ENCODE measurements at regions not wholly inside any gene's neighbourhood (a gene's known extent, or its start where the extent isn't known, plus 50 kb on each side); places are given as distances from the start of the nearest gene placed in this dataset.

- H2AFZ ChIP-seq (ENCODE audit: control insufficient read depth, low read length) = no peak overlapping the region
- H3K27ac ChIP-seq (ENCODE audit: control insufficient read depth, insufficient read depth, low read length) = no peak overlapping the region
- no peak overlapping the region for H3K4me2 ChIP-seq (ENCODE audit: control insufficient read depth, extremely low read depth, insufficient read depth, low read depth, low read length)
- no peaks in the 10 kb centered on the region for H3K9me1 ChIP-seq (ENCODE audit: control insufficient read depth, extremely low read depth, insufficient read depth, low read length)
- no peak overlapping the region for H3K4me3 ChIP-seq (ENCODE audit: control insufficient read depth in 2 of 3, extremely low read depth in 1 of 3, insufficient read depth in 2 of 3, low read depth in 1 of 3, low read length in 3 of 3)
- H3K9me3 ChIP-seq (ENCODE audit: control insufficient read depth, low read depth, low read length) = no peaks in the 10 kb centered on the region
- no peak for FAIRE-seq
- no peak overlapping the region for H3K9ac ChIP-seq (ENCODE audit: control insufficient read depth, extremely low read depth, insufficient read depth, low read length)
- no peaks in the 10 kb centered on the region for H3K4me1 ChIP-seq (ENCODE audit: control insufficient read depth, extremely low read depth, insufficient read depth, low read length)
- H3K27me3 ChIP-seq (ENCODE audit: control insufficient read depth, extremely low read depth, insufficient read depth, low read length) = no peaks in the 10 kb centered on the region
- H3K79me2 ChIP-seq (ENCODE audit: control insufficient read depth, insufficient read depth, low read length) = no peaks in the 10 kb centered on the region
- no peak for DNase-seq (ENCODE audit: low read depth, low spot score)
- dilution Hi-C loops (cut with MboI; ENCODE audit: extremely low pct_ligation_motif_present, low sequenced_read_pairs) = no loop called here
- no peaks in the 10 kb centered on the region for H3K36me3 ChIP-seq (ENCODE audit: control insufficient read depth in 2 of 2, extremely low read depth in 1 of 2, insufficient read depth in 2 of 2, low read length in 2 of 2)
- H4K20me1 ChIP-seq (ENCODE audit: control insufficient read depth, extremely low read depth, insufficient read depth, low read length) = no peaks in the 10 kb centered on the region
- no peak for TF ChIP-seq EZH2 (IDR thresholded peaks at IDR 0.05; ENCODE audit: low read length)
- TF ChIP-seq, protein P1, sequence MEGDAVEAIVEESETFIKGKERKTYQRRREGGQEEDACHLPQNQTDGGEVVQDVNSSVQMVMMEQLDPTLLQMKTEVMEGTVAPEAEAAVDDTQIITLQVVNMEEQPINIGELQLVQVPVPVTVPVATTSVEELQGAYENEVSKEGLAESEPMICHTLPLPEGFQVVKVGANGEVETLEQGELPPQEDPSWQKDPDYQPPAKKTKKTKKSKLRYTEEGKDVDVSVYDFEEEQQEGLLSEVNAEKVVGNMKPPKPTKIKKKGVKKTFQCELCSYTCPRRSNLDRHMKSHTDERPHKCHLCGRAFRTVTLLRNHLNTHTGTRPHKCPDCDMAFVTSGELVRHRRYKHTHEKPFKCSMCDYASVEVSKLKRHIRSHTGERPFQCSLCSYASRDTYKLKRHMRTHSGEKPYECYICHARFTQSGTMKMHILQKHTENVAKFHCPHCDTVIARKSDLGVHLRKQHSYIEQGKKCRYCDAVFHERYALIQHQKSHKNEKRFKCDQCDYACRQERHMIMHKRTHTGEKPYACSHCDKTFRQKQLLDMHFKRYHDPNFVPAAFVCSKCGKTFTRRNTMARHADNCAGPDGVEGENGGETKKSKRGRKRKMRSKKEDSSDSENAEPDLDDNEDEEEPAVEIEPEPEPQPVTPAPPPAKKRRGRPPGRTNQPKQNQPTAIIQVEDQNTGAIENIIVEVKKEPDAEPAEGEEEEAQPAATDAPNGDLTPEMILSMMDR (optimal IDR thresholded peaks at IDR 0.05 in 1 of 3, IDR thresholded peaks at IDR 0.05 in 1 of 3, conservative IDR thresholded peaks at IDR 0.05 in 1 of 3; ENCODE audit: extremely low read depth in 1 of 3, insufficient read depth in 2 of 3, low read length in 3 of 3) = no peak
Observed at GRCh38 chrX:75642811-75643361, 120.0 kb upstream of the ZDHHC15 start.

DNA sequence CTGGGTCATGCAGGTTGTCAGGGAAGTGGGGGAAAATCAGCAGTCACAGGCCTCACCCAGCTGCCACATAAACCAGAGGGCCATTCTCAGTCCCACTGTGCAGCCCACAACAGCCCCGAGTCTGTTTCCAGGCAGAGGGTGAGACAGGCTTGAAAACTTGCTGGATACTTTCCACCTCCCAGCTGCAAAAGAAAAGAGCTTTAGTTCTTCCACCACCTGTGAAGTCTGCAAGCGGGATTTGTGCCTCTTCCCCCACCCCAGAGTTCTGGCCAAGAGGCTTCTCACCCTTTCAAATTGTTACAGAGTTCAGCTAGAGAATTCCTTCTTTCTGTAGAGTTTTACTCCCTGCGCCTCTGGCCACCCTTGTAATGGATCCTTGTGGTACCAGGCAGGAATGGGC, 115.5 kb upstream of the ZDHHC15 start:
- no peaks in the 10 kb centered on the region for H3K4me1 ChIP-seq (ENCODE audit: control insufficient read depth, extremely low read depth, insufficient read depth, low read length)
- TF ChIP-seq, protein P1 (optimal IDR thresholded peaks at IDR 0.05 in 1 of 3, IDR thresholded peaks at IDR 0.05 in 1 of 3, conservative IDR thresholded peaks at IDR 0.05 in 1 of 3; ENCODE audit: extremely low read depth in 1 of 3, insufficient read depth in 2 of 3, low read length in 3 of 3) = no peak
- no peak for TF ChIP-seq EZH2 (IDR thresholded peaks at IDR 0.05; ENCODE audit: low read length)
- H3K9me1 ChIP-seq (ENCODE audit: control insufficient read depth, extremely low read depth, insufficient read depth, low read length) = no peaks in the 10 kb centered on the region
- no peak overlapping the region for H2AFZ ChIP-seq (ENCODE audit: control insufficient read depth, low read length)
- no peaks in the 10 kb centered on the region for H4K20me1 ChIP-seq (ENCODE audit: control insufficient read depth, extremely low read depth, insufficient read depth, low read length)
- DNase-seq (ENCODE audit: low read depth, low spot score) (no peak), FAIRE-seq (no peak)
- no peaks in the 10 kb centered on the region for H3K79me2 ChIP-seq (ENCODE audit: control insufficient read depth, insufficient read depth, low read length)
- H3K27ac ChIP-seq (ENCODE audit: control insufficient read depth, insufficient read depth, low read length) = no peak overlapping the region
- no peak overlapping the region for H3K4me3 ChIP-seq (ENCODE audit: control insufficient read depth in 2 of 3, extremely low read depth in 1 of 3, insufficient read depth in 2 of 3, low read depth in 1 of 3, low read length in 3 of 3)
- no peak overlapping the region for H3K4me2 ChIP-seq (ENCODE audit: control insufficient read depth, extremely low read depth, insufficient read depth, low read depth, low read length)
- no peaks in the 10 kb centered on the region for H3K27me3 ChIP-seq (ENCODE audit: control insufficient read depth, extremely low read depth, insufficient read depth, low read length)
- no peak overlapping the region for H3K9ac ChIP-seq (ENCODE audit: control insufficient read depth, extremely low read depth, insufficient read depth, low read length)
- dilution Hi-C loops (cut with MboI; ENCODE audit: extremely low pct_ligation_motif_present, low sequenced_read_pairs) = no loop called here
- H3K36me3 ChIP-seq (ENCODE audit: control insufficient read depth in 2 of 2, extremely low read depth in 1 of 2, insufficient read depth in 2 of 2, low read length in 2 of 2) = no peaks in the 10 kb centered on the region
- H3K9me3 ChIP-seq (ENCODE audit: control insufficient read depth, low read depth, low read length) = peaks cover 2% of the 10 kb centered on the region

Data from keratinocyte (primary cell).